SKM-1 treated with dmso at 0.1 percent for 144 hours (cell line): ENCODE measurements at regions not wholly inside any gene's neighbourhood (a gene's known extent, or its start where the extent isn't known, plus 50 kb on each side); places are given as distances from the start of the nearest gene placed in this dataset.

ENCODE experiments used
- DNase-seq: peaks from one replicate; lab custom pipeline; 2025; ENCODE audit not compliant: unreplicated experiment; lab: John Stamatoyannopoulos, UW

DNA sequence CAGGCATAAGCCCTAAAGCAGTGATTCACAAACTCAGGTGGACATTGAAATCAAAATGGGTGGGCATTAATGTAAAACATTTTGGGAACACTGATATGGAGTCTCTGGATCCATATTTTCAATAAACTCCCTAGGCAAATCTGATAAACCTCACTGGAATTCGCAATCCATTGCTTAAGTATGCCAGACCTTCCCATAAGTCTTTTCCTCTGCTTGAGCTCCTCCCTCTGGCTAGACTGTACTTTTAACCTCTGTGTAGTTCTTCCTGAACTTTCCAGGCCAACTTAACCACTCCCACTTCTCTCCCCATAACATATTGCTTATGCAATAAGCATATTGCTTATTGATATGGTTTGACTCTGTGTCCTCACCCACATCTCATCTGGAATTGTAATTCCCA is 629.7 kb upstream of the IMPG1 start:
- no peak for DNase-seq

DNA sequence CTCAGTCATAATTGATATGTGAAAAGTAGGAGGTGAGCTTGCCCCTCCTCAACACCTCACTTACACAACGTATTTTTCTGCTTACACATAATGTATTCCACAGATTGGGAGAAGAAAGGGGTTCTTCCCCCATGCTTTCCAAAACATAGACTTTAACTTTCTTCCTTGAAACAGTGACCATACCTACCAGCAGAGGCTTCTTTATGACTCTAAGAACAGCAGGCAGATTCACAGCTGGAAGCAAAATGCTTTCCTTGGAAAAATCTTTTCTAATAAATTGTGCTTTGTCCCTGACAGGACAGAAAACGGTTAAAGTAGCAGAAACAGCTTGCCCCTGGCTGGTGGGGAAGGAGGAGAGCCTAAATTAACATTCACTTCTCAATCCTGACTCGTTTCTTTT is 629.1 kb upstream of the IMPG1 start:
- no peak for DNase-seq

DNA sequence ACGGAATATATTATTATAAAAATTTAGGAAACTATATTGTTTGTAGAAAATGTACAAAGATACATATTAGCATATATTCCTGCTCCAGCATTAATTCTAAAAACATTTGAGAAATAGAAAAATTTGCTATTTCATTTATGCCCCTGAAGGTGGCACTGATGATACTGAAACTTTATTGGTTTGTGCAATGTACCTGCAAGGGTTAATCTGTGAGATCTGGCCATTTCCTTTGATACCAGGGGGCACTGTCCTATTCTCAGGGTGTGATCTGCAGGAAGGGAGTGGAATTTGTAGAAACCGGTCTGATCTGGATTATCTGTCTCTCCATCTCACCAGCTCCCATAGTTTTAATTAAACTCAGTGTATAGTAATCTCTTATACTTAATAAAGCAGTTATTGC is 625.1 kb upstream of the IMPG1 start:
- no peak for DNase-seq

DNA sequence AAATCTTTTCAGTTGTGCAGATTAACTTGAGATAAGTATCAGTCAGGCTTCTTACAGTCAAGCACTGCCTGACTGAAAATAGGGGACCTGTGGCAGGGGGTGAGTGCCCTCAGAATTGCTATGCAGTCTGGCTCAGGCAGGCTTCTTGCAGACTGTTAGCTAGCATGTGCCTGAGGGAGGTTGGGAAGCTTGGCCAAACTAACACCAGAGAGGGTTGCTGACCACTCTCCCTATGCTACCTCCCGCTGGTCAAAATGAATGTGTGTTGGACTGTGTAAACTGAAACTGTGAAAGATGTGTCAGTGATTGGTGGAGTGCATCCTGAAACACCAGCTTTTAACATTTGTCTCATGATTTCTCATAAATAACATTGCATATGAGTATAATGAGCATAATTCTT is 622.3 kb upstream of the IMPG1 start:
- DNase-seq, result no peak

DNA sequence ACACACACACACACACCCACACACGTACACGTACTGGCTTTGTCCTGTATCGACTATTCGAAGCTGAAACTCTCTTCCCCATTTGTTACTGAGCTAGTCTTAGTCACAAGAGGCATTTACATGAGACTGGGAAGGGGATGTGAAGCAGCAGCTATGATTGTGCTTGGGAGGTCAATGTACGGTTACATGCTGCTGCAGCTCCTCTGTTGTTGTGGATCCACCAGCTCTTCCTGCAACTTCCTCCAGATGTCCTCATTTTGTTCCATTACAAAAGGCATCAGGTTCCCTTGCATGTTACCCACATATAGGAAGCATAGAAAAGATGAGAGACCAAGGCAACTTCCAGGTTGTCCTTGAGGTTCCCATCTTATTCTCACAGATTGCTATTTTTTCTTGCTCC is 612.4 kb upstream of the IMPG1 start:
- no peak for DNase-seq

DNA sequence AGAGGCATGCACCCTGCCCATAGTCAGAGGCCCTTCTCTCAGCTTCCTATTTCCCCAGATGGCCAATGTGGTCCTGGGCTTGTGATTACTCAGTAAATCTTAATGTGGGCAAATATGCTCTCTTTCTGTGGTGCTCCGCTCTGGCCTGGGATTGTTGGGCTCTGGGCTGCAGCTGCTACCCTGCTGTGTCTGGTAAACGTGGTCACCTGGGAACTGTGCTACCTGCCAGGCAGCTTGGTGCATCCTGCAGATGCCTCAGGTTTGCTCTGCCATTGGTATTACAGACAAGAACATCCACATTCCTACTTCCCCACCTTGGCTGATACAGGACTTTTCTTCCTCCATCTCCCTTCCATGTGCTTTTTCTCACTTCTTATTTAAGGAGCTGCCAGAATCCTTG is 611.5 kb upstream of the IMPG1 start:
- DNase-seq, result no peak

DNA sequence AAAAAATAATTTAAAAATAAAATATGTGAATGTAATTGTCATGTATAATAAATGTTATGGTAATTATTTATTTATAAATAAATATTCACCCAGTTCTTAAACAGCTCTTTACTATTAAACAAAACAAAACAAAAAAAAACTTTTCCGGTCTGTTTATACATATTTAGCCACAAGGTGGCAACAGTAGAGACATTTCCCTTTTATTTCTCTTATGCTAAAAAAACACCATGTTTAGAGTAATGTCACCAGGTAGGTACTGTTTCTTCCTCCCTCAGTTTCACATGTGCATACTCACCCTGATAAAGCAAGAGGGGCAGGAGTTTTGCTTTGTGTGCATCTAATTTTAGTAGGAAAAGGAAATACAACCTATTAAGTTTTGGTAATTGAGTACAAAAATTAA is 610.4 kb upstream of the IMPG1 start:
- peak; percentile 36 for DNase-seq

DNA sequence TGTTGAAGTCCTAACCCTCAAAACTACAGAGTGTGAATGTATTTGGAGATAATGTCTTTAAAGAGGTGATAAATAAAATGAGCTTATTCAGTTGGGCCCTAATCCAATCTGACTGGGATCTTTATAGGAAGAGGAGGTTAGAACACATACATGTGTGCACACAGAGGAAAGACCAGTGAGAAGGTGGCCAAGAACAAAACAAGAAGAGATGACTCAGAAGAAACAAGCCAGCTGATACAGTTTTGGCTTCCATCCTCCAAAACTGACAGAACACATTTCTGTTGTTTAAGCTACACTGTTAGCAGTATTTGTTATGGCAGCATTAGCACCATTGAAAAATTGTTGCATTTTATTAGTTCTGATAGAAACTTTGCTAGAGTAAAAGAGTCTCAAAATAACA is 609.3 kb upstream of the IMPG1 start:
- no peak for DNase-seq

DNA sequence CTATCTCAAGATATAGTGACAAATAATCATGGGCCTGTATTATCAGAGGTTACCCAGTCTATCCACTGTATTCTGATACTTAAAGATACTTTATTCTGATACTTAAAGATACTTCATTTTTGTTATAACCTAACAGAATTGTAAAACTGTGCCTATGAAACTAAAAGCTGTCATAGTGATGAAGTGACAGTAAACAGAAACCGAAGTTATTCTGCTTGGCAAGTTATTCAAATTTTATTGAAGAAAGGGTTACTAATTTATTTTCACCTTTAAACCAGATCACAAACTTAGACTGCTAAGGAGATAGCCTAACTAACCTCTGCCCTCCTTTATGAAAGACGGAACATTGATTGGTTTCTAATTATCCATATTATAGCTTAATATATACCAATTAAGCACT is 604.6 kb upstream of the IMPG1 start:
- no peak for DNase-seq

DNA sequence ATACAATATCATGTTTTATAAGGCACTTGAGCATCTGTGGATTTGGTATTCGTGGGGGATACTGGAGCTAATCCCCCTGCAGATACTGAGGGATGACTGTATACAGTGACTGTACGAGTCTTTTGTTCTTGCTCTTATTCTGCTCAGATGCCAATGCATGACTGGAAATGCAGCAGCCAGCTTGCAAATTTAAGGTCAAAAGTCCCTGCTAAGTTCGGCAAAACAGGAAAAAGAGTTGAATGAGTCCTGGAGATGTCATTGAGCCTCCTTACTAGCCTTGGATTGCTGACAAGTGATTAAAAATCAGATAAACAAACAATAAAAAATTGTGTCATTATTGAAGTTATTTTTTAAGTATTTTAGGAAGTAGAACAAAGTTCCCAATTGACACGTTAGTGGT is 599.3 kb upstream of the IMPG1 start:
- DNase-seq, result no peak

DNA sequence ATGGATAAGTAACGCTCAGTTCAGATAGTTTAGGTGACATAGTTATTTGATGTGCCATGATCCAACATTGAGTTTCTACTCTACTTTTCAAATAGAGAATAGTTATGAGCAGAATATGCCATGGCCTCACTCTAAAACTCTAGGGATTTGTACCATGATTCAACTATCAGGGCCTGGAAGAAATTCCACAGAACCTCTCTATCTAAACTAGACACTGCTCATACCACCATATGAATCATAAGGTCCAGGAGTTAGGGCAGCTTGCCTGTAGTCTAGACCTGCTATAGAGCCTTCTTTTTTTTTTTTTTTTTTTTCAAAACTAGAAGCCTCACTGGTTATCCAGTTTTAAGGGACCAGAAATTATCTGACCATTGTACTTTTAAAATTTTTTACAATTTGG is 571.8 kb upstream of the IMPG1 start:
- no peak for DNase-seq

DNA sequence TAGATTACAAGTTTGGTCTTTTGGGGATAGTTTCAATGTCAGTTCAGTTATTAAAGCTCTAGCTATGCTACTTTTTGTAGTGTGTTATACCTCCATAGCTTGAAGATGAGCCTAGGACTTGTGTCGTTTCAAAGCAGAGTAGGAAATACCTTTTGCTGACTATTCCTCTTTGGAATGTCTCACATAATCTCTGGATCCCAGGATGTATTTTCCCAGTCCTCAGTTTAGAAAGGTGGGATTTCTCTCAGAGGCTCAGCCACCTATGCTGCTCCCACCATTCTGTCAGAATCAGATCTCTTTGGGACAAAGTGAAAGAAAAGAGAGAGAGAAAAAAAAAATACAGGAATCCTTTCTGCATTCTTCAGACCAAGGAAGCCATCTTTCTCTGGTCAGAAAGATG is 567.5 kb upstream of the IMPG1 start:
- no peak for DNase-seq

DNA sequence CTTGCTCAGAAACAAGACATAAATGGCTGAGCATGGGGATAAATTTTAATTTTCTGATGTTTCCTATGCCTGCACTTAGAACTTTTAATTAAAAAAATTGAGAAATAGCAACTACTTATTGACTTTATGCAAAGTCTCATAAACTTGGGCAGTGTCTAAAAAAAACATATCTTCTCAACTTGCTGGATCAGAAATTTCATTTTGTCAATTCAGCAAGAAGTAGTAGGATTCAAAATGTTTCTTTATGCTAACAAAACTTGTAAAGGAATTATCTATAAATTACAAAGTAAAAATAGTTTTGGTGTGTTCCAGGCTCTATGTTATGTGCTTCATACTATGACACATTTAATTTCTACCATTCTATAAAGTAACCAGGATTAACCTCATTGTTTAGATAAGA is 562.2 kb upstream of the IMPG1 start:
- DNase-seq, result no peak

DNA sequence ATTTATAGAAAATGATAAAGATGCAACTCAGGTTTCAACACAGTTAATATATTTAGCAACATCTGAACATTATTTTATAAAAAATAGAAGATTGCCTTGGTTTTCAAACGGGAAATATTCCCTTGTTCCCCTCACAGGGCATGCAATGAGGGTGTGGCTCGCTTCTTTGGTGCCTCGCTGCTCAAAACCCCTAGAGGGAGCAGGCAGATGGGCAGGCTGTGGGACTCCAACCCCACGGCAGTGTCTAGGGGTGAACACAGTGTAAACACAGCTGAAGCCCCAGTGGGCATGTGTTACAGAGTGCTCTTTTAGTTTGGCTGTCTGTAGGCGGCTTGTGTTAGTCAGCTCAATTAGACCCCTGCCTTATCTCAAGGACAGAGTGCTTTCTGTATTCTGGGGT is 560.8 kb upstream of the IMPG1 start:
- DNase-seq, result peak; percentile 2

DNA sequence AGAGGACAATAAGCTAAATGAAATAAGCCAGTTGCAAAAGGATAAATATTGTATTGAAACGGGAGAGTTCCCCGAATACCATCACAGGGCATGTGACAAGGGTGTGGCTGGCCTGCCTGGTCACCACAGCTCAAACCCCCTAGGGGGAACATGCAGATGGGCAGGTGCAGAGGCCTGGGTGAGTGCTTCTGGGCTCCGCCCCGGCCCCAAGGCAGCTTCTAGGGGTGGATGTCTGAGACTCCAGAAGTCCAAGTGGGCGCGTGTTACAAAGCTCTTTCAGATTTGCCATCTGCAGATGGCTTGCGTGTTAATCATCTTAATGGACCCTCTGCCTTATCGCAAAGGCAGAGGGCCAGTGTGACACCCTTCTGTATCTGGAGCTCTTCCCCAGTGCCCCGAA is 559.2 kb upstream of the IMPG1 start:
- no peak for DNase-seq

DNA sequence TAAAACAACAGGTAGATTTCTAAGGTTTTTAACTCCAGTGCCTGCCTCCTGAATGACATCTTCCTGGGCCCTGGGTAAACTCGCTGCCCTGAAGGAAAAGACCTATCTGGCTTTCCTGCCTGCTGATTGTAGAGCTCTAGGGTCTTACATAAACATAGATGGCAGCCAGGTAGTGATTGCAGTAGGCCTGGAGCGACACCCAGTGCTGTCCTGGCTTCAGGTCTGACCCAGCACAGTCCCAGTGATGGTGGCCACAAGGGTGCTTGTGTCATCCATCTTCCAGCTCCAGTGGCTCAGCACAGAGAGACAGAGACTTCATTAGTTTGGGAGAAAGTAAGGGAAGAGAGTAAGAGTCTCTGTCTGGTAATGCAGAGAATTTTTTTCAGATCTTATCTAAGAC is 542.9 kb upstream of the IMPG1 start:
- no peak for DNase-seq

DNA sequence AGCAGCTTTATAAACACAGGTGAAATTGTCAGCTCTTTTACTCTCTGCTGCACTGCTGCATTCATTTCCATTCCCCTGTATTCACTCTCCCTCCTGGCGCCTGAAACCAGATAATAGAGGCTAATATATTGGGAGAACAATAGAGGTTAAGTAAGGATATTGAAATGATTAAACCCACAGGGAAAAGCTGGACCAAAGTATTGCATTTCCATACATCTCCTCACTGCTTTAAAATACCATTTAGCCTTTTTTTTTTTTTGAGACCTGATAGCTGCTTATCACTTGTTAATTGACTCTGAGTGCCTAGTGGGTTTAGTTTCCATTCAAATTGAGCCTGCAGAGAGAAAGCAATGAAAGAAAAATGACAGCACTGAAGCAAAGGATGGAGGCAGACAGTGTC is 540.5 kb upstream of the IMPG1 start:
- DNase-seq, result no peak

DNA sequence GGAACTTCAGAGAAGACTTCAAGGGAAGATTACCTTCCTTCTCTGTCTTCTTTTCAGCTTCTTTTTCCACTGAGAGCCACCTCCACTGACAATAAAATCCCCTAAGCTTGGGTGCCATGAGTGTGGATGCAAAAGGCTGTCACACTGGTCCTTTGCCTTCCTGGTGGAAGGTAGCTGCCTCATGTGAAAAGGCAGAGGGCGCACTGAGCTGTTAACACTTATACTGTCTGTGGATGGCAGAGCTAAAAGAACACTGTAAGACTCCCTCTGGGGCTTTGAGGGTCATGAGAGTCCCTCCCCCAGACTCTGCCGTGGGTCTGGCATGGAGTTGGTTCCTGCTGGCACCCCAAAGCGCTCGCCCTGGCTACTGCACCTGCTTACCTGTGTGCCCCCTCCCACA is 536.7 kb upstream of the IMPG1 start:
- DNase-seq, result no peak

DNA sequence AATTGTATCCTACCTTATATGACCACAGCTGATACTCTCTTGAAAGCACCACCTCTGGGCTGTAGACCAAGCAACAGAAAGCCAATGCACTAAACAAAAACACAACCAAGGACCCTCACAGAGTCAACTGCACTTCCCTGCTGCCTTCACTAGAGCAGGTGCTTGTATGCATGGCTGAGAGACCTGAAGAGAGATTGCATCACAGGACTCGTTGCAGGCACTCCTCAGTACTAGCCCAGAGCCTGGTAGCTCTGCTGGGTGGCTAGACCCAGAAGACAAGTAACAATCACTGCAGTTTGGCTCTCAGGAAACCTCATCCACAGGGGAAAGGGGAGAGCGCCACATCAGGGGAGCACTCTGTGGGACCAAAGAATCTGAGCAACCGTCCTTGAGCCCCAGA is 521.6 kb upstream of the IMPG1 start:
- DNase-seq, result no peak

DNA sequence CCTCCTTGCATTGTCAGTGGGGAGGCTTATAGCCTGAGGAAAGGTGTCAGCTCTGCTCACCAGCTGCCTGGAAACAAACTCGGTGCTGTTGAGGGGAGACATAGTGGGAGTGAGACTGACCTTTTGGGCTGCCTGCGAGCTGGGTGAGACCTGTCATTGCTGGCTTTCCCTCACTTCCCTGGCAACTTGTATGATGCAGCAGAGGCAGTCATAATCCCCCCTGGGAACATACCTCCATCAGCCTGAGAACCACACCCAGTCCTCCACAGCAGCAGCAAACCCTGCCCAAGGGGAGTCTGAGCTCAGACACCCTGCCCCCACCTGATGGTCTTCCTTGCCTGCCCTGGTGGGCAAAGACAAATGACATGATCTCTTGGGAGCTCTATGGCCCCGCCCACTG is 521.2 kb upstream of the IMPG1 start:
- DNase-seq, result no peak

DNA sequence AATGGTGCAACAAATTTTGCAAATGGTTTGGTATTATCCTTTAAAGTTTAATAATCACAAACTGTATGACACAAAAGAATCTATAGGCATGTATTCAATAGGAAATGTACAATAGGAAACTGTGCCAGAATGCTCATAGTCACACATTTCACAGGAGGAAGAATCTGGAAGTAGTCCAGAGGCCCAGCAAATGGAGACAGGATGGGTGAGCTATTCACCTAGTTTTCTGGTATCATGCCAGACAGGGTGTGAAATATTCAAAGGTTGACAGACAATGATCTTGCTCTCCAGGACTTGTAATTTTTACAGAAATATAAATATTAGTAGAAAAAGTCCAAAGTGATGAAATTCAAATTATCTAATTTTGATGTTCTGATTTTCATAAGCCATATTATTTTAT is 520.1 kb upstream of the IMPG1 start:
- no peak for DNase-seq

DNA sequence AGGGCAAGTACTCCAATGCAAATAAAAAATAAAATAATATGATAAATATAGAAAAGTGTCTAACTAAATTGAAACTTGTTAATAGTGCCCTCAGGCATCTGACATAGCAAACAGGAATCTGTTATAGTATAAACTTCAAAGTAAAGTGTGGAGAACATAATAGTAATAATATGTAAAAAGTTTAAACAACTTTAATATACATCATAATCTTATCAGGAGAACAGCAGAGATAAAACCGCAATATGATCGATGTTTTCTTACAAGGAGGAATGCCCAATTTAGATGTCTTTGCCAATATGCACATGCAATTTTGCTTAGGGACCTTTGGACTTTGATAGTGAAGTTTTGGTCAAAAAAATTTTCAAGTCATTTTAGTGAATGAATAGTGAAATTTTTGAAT is 514.8 kb upstream of the IMPG1 start:
- DNase-seq, result no peak

DNA sequence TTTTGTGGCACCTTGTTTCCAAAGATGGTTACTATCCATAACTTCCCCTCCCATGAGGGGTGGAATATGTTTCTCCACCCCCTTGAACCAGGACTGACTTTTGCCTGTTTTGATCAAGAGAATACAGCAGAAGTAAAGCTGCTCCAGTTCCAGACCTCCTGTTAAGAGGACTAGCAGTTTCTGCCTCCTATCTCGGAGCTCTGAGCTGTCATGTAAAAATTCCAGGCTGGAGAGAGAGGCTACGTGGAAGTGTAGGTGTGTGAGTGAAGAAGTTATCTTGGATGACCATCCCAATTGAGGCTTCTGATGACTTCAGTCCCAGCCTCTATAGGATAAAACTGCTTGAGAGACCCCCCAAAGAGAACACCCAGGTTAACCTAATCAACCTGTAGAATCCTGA is 511.7 kb upstream of the IMPG1 start:
- DNase-seq, result no peak

DNA sequence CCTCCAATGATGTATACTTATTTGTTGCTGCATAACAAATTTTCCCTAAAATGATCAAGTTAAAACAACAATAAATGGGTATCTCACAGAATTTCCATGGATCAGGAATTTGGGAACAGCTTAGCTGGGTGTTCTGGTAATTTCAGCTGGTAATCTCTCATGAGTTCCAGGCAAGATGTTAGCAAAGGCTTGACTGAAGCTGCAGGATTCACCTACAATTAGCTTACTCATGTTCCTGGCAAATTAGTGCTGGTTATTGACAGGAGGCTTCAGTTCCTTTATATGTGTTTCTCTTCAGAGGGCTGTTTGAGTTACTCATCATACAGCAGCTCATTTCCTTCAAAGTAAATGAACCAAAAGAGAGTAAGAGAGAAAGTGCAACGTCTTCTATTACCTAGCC is 506.3 kb upstream of the IMPG1 start:
- DNase-seq, result no peak
